GM18867 (cell line): ENCODE measurements at regions not wholly inside any gene's neighbourhood (a gene's known extent, or its start where the extent isn't known, plus 50 kb on each side); places are given as distances from the start of the nearest gene placed in this dataset.
"Not testable (repeated sequence)": the region's sequence is repeated elsewhere in the genome, so short reads cannot be mapped to it uniquely, and the experiment has no call there.

Source experiments
- ATAC-seq: cut with Tn5 transposase; IDR thresholded peaks from one replicate; pipeline ENCODE4 v1.9.1; 2021; ENCODE audit warnings: mild to moderate bottlenecking, moderate library complexity; ENCODE audit not compliant: unreplicated experiment

GRCh38 chr10:121355161-121355560, 243.1 kb downstream of the FGFR2 start:
- ATAC-seq, result no peak

- ATAC-seq, result no peak
Observed at GRCh38 chr10:121356183-121356582, 242.1 kb downstream of the FGFR2 start.

DNA sequence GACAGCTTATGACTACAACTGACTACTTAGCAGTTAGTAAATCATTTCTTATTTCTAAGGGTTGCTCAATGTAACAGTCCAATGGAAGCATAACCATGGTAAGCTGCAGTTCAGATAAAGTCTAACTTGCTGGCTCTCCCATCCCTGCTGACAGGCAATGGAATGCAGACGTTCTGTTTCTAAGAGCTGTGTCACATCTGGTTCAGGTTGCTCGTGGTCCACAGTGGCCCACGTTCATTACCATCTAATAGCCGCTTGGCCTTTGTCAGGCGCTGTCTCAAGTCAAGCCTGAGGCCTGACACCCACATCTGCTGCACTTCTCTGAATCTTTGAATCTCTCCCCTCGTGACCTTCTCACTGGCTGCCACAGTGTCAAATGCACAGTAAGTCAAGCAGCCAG, 240.8 kb downstream of the FGFR2 start:
- no peak for ATAC-seq

- ATAC-seq, result no peak
Observed at GRCh38 chr10:121362026-121362425, 236.2 kb downstream of the FGFR2 start.

GRCh38 chr10:121365566-121365965, 232.7 kb downstream of the FGFR2 start:
- no peak for ATAC-seq

GRCh38 chr10:121368347-121369025, 229.8 kb downstream of the FGFR2 start:
- peak; percentile 55 for ATAC-seq

DNA sequence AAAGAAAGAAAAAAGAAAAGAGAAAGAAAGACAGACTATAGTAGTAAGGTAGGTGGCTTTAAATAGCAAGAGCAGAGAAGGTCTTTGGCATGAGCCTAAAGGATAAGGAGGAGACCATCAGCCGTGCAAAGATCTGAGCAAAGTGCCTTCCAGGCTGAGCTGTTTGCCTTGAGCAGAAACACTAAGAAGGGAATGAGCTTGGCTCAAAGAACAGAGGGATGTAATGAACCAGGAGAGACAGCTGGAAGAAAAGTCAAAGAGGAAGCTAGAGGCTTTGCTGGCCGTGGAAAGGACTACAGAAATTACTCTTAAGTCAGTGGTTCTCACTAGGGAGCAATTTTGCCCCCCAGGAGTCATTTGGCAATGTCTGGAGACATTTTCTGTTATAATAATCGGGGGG, 228.6 kb downstream of the FGFR2 start:
- no peak for ATAC-seq

DNA sequence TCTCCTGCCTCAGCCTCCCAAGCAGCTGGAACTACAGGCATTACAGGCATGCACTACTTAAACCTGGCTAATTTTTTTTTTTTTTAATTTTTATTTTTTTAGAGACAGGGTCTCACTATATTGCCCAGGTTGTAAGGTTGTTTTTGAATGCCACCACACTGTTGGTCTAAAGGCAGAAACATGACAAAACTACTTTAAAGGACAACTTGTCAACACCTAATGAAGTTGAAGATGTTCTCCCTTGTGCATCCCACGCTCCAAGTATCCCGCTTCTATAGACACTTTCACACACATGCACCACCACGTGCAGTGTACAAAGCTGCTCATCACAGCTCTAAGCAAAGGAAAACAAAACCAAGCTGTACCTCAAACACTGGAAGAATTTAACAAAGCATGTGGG, 226.4 kb downstream of the FGFR2 start:
- no peak for ATAC-seq

GRCh38 chr10:121373411-121373810, 224.8 kb downstream of the FGFR2 start:
- ATAC-seq, result no peak

- no peak for ATAC-seq
Observed at GRCh38 chr10:121374121-121374520, 224.1 kb downstream of the FGFR2 start.

GRCh38 chr10:121375172-121375571, 223.1 kb downstream of the FGFR2 start:
- no peak for ATAC-seq

DNA sequence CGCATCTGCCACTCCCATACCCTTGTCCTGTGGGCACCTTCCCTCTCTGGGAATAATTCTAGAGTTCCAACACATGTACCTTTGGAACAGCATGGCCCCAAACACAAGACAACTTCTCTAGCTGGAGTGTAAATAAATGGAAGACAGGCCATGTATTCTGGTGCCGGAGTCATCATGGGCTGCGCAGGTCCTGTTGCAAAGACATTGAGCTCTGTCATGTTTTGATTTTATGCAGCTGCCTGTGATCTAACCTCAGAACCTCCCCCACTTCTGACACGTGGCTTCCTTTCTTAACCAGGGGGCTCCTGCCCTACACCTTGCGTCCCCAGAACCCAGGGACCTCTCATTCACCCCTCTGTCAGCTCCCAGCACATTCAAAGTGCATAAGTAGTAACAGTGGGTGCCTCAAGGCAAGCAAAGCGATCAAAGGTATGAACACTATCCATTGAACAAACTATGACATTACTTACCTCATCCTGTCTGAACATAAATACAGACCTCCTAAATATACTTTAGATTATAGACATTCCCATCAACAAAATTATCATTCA, 219.9 kb downstream of the FGFR2 start:
- no peak for ATAC-seq

DNA sequence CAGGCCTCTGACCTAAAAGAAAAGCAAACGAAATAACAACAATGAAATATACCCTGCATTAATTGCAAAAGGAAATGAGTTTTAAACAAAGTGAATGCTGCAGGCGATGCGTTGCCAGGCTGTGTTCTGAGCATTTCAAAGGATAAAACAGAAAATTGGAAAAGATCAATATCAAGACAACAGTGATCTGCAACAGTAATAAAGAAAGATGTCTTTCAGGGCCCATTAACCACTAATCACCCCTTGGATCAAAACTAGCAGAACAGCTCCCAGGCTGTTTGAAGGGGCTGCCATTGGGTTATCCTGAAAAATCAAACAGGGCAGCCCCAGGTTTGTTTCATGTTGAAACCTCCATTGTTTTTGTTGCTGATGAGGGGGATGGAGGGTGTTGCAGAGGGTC, 219.2 kb downstream of the FGFR2 start:
- ATAC-seq, result no peak

DNA sequence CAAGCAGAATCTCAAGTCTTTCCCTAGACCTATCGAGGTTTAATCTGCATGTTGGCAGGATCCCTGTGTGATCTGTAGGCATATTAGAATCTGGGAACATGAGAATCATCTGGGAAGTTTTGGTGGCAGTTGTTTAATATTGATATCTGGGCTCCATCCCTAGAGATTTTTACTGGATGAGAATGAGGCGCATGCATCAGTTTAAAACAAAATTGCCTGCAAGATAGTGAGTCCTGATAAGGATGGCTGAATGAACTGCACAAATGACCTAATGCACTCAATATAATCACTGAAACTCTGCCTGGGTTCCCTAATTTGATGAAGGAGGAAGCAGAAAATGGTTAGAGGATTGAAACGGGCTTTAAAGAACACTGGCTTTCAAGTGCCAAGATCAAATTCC, 218.0 kb downstream of the FGFR2 start:
- no peak for ATAC-seq

GRCh38 chr10:121382029-121382520, 216.2 kb downstream of the FGFR2 start:
- not testable (repeated sequence) for ATAC-seq

GRCh38 chr10:121385136-121385535, 213.1 kb downstream of the FGFR2 start:
- no peak for ATAC-seq

DNA sequence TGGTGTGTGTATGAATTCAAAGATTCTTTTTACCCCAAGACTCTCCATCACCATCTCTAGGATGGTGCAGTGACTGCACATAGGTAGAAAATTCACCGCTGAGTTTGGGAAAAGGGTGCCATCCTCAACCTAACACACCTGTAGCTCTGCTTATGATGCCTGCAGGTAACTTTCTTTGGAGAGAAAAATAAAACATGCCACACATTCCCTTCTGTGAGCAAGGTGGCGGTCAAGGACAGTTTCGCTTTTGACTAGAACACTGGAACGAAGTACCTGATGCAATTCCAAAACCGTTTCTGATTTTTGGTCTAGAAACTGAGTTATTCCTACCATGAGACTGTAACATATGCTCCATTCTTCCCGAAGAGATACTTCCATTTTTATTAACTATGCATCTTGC, 205.6 kb downstream of the FGFR2 start:
- no peak for ATAC-seq

GRCh38 chr10:121393522-121393921, 204.7 kb downstream of the FGFR2 start:
- no peak for ATAC-seq

DNA sequence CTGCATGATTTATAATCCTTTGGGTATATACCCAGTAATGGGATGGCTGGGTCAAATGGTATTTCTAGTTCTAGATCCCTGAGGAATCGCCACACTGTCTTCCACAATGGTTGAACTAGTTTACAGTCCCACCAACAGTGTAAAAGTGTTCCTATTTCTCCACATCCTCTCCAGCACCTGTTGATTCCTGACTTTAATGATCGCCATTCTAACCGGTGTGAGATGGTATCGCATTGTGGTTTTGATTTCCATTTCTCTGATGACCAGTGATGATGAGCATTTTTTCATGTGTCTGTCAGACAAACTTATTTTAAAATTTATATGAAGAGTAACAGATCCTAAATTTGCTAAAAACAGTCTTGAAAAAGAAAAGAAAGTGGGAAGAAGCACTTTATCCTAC, 197.7 kb downstream of the FGFR2 start:
- ATAC-seq, result not testable (repeated sequence)

GRCh38 chr10:121403527-121403926, 194.7 kb downstream of the FGFR2 start:
- ATAC-seq, result no peak

- ATAC-seq, result no peak
Observed at GRCh38 chr10:121404611-121405010, 193.6 kb downstream of the FGFR2 start.

DNA sequence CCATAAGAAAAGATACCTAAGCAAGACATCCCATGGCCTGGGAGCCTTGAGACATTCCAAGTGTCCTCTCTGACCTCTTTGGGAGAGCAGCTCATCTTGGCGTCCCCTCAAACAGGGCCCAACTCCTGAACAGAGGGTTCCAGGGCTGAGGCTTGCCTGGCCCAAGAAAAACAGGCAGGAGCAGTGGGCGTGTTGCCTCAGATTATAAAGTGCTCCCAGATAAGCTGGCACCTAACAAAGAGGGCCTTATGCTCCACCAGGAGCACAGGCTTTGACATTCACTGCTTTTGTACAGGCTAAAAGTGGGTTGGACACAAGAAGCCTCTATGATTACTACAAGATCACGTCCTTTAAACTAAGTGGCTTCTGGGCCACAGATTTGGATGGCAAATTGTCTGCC, 193.1 kb downstream of the FGFR2 start:
- no peak for ATAC-seq

GRCh38 chr10:121405549-121405948, 192.7 kb downstream of the FGFR2 start:
- ATAC-seq, result no peak
